GM12891 (cell line): ENCODE measurements at regions not wholly inside any gene's neighbourhood (a gene's known extent, or its start where the extent isn't known, plus 50 kb on each side); places are given as distances from the start of the nearest gene placed in this dataset.

Source experiments
- PAX5 ChIP-seq: IDR thresholded peaks from 2 replicates; pipeline ENCODE4 v1.6.1; 2011; ENCODE audit warnings: low read length, moderate library complexity, mild to moderate bottlenecking; ENCODE audit not compliant: insufficient read depth, severe bottlenecking
- POLR2A ChIP-seq: IDR thresholded peaks from 2 replicates; pipeline ENCODE4 v1.6.1; 2011; ENCODE audit warnings: low read depth, low read length, control low read depth
- POLR2AphosphoS5 ChIP-seq: IDR thresholded peaks from 2 replicates; pipeline ENCODE4 v1.6.1; 2011; ENCODE audit warnings: low read depth, low read length, control low read depth
- POU2F2 ChIP-seq: IDR thresholded peaks from 2 replicates; pipeline ENCODE4 v1.6.1; 2011; ENCODE audit warnings: low read depth, mild to moderate bottlenecking, control low read depth, low read length, moderate library complexity
- SPI1 ChIP-seq: IDR thresholded peaks from 2 replicates; pipeline ENCODE4 v1.6.1; 2011; ENCODE audit warnings: low read depth, low read length, control low read depth
- TAF1 ChIP-seq: IDR thresholded peaks from 2 replicates; pipeline ENCODE4 v1.6.1; 2011; ENCODE audit warnings: low read depth, low read length, control low read depth

DNA sequence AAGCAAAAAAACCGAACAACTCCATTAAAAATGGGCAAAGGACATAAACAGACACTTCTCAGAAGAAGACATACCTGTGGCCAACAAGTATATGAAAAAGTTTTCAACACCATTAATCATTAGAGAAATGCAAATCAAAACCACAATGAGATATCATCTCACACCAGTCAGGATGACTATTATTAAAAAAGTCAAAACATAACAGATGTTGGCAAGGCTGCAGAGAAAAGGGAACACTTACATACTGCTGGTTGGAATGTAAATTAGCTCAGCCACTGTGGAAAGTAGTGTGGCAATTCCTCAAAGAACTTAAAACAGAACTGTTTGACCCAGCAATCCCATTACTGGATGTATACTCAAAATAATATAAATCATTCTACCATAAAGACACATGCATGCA lies 436.3 kb downstream of the KLHL13 start:
- TF ChIP-seq POLR2A = no peak
- no peak for TF ChIP-seq POLR2AphosphoS5
- no peak for TF ChIP-seq TAF1
- TF ChIP-seq PAX5 = no peak
- TF ChIP-seq SPI1 = no peak
- no peak for TF ChIP-seq POU2F2
